ENCODE measurements at regions not wholly inside any gene's neighbourhood (a gene's known extent, or its start where the extent isn't known, plus 50 kb on each side); places are given as distances from the start of the nearest gene placed in this dataset.

- 73 to 82% (median 79%) methylated on average over 3 of the region's 3 CpGs for WGBS, 4 donors
- no peaks in the 10 kb centered on the region for H3K36me3 ChIP-seq
- no peaks in the 10 kb centered on the region for H3K27me3 ChIP-seq
- H3K4me1 ChIP-seq = no peaks in the 10 kb centered on the region
- H3K27ac ChIP-seq = no peak overlapping the region
- TF ChIP-seq CTCF (IDR thresholded peaks at IDR 0.05) = no peak
- no peak for TF ChIP-seq POLR2A (IDR thresholded peaks at IDR 0.05)
- no peak overlapping the region for H3K4me3 ChIP-seq
- intact Hi-C loops (cut with DNase I) = no loop called here
- DNase-seq (no peak), ATAC-seq (no peak)
- peaks cover 0 to 4% (median 0%) of the 10 kb centered on the region in 12 donors for H3K9me3 ChIP-seq
Measured at GRCh38 chr13:54875111-54875510, 1846.5 kb downstream of the OLFM4 start.

GRCh38 chr13:54879036-54879435 is 1850.4 kb downstream of the OLFM4 start:
- H3K36me3 ChIP-seq = no peaks in the 10 kb centered on the region
- H3K9me3 ChIP-seq = peaks cover 0 to 5% (median 0%) of the 10 kb centered on the region in 12 donors
- no peaks in the 10 kb centered on the region for H3K4me1 ChIP-seq
- H3K27me3 ChIP-seq = no peaks in the 10 kb centered on the region
- no peak overlapping the region for H3K4me3 ChIP-seq
- ATAC-seq = no peak
- TF ChIP-seq CTCF (IDR thresholded peaks at IDR 0.05) = no peak
- no peak for TF ChIP-seq POLR2A (IDR thresholded peaks at IDR 0.05)
- WGBS, 4 donors = 74 to 81% (median 77%) methylated on average over 2 of the region's 2 CpGs
- DNase-seq = no peak
- no peak overlapping the region for H3K27ac ChIP-seq
- intact Hi-C loops (cut with DNase I) = no loop called here

GRCh38 chr13:54884682-54885081 is 1856.1 kb downstream of the OLFM4 start:
- H3K27me3 ChIP-seq = no peaks in the 10 kb centered on the region

GRCh38 chr13:54890976-54891375 is 1862.4 kb downstream of the OLFM4 start:
- ATAC-seq (no peak), DNase-seq (no peak)
- H3K27ac ChIP-seq = no peak overlapping the region
- TF ChIP-seq POLR2A (IDR thresholded peaks at IDR 0.05) (no peak), CTCF (IDR thresholded peaks at IDR 0.05) (no peak)
- no peaks in the 10 kb centered on the region for H3K36me3 ChIP-seq
- intact Hi-C loops (cut with DNase I) = no loop called here
- H3K4me3 ChIP-seq = no peak overlapping the region
- H3K4me1 ChIP-seq = no peaks in the 10 kb centered on the region
- no peaks in the 10 kb centered on the region for H3K9me3 ChIP-seq
- no peaks in the 10 kb centered on the region for H3K27me3 ChIP-seq
- 42 to 53% (median 48%) methylated on average over 2 of the region's 2 CpGs for WGBS, 4 donors

More at GRCh38 chr13:54884682-54885081, 1856.1 kb downstream of the OLFM4 start:
- Histone ChIP-seq H3K9me3 (peaks cover 0 to 5% (median 0%) of the 10 kb centered on the region in 12 donors), H3K4me1 (no peaks in the 10 kb centered on the region), H3K36me3 (no peaks in the 10 kb centered on the region), H3K4me3 (no peak overlapping the region), H3K27ac (no peak overlapping the region)
- TF ChIP-seq CTCF (IDR thresholded peaks at IDR 0.05) (no peak), POLR2A (IDR thresholded peaks at IDR 0.05) (no peak)
- intact Hi-C loops (cut with DNase I) = no loop called here
- ATAC-seq (no peak), DNase-seq (no peak)
- 72 to 86% (median 77%) methylated on average over 3 of the region's 3 CpGs for WGBS, 4 donors

Data from heart left ventricle (tissue), 16 donors.